HEK293T (cell line): ENCODE measurements at regions not wholly inside any gene's neighbourhood (a gene's known extent, or its start where the extent isn't known, plus 50 kb on each side); places are given as distances from the start of the nearest gene placed in this dataset.

Experiments used
- CTCF ChIA-PET: fragments of 350-600 bp; formaldehyde crosslinking; extraction: SDS; loops from one replicate; lab custom pipeline; 2021; ENCODE audit warnings: antibody characterized with exemption, inconsistent platforms; lab: Yijun Ruan, JAX
- POLR2A ChIA-PET: fragments of 350-600 bp; formaldehyde crosslinking; extraction: SDS; loops from one replicate; lab custom pipeline; 2020; ENCODE audit warnings: antibody characterized with exemption, inconsistent platforms; lab: Yijun Ruan, JAX
- DNase-seq: peaks from one replicate; pipeline ENCODE4 v3.0.0; 2012; ENCODE audit warnings: mixed read lengths; ENCODE audit errors: extremely low spot score
- ARNT ChIP-seq: fragments of 450-650 bp; IDR thresholded peaks from 2 replicates; pipeline ENCODE4 v1.6.1; 2017; ENCODE audit warnings: mild to moderate bottlenecking
- BHLHE40 ChIP-seq: fragments of 450-650 bp; IDR thresholded peaks from 2 replicates; pipeline ENCODE4 v1.6.1; 2016; ENCODE audit warnings: mild to moderate bottlenecking, moderate library complexity, borderline replicate concordance
- CTBP1 ChIP-seq: fragments of 450-650 bp; IDR thresholded peaks from 2 replicates; pipeline ENCODE4 v1.6.1; 2016; ENCODE audit warnings: borderline replicate concordance
- ELF4 ChIP-seq: fragments of 450-650 bp; IDR thresholded peaks from 2 replicates; pipeline ENCODE4 v1.6.1; 2017; ENCODE audit warnings: antibody characterized with exemption
- FOXA1 ChIP-seq: fragments of 450-650 bp; IDR thresholded peaks from 2 replicates; pipeline ENCODE4 v1.6.1; 2016; ENCODE audit warnings: mild to moderate bottlenecking
- FOXK2 ChIP-seq: fragments of 450-650 bp; IDR thresholded peaks from 2 replicates; pipeline ENCODE4 v1.6.1; 2016; ENCODE audit warnings: mild to moderate bottlenecking
- FOXM1 ChIP-seq: fragments of 450-650 bp; IDR thresholded peaks from 2 replicates; pipeline ENCODE4 v1.6.1; 2017; ENCODE audit warnings: mild to moderate bottlenecking, borderline replicate concordance
- HDGF ChIP-seq: fragments of 450-650 bp; IDR thresholded peaks from 2 replicates; pipeline ENCODE4 v1.6.1; 2017; ENCODE audit warnings: antibody characterized with exemption, borderline replicate concordance
- L3MBTL2 ChIP-seq: fragments of 450-650 bp; conservative IDR thresholded peaks from 2 replicates; pipeline ENCODE4 v1.6.1; 2016; ENCODE audit warnings: mild to moderate bottlenecking
- LEF1 ChIP-seq: fragments of 450-650 bp; IDR thresholded peaks from 2 replicates; pipeline ENCODE4 v1.6.1; 2017; ENCODE audit warnings: mild to moderate bottlenecking, borderline replicate concordance
- NFRKB ChIP-seq: fragments of 450-650 bp; IDR thresholded peaks from 2 replicates; pipeline ENCODE4 v1.6.1; 2016; ENCODE audit warnings: mild to moderate bottlenecking, moderate library complexity
- SP1 ChIP-seq: fragments of 450-650 bp; IDR thresholded peaks from 2 replicates; pipeline ENCODE4 v1.6.1; 2017
- SUZ12 ChIP-seq: fragments of 450-650 bp; IDR thresholded peaks from 2 replicates; pipeline ENCODE4 v1.6.1; 2016; ENCODE audit warnings: mild to moderate bottlenecking
- TARDBP ChIP-seq: fragments of 450-650 bp; IDR thresholded peaks from 2 replicates; pipeline ENCODE4 v1.6.1; 2016
- ZNF384 ChIP-seq: fragments of 450-650 bp; IDR thresholded peaks from 2 replicates; pipeline ENCODE4 v1.6.1; 2016
- TF ChIP-seq, protein P1 (sequence below): fragments of 450-650 bp; IDR thresholded peaks from 2 replicates; pipeline ENCODE4 v1.6.1; 2016

- no peak for TF ChIP-seq LEF1
- TF ChIP-seq L3MBTL2: no peak
- no peak for TF ChIP-seq TARDBP
- TF ChIP-seq NFRKB: no peak
- TF ChIP-seq CTBP1: no peak
- TF ChIP-seq FOXK2: no peak
- TF ChIP-seq, protein P1, sequence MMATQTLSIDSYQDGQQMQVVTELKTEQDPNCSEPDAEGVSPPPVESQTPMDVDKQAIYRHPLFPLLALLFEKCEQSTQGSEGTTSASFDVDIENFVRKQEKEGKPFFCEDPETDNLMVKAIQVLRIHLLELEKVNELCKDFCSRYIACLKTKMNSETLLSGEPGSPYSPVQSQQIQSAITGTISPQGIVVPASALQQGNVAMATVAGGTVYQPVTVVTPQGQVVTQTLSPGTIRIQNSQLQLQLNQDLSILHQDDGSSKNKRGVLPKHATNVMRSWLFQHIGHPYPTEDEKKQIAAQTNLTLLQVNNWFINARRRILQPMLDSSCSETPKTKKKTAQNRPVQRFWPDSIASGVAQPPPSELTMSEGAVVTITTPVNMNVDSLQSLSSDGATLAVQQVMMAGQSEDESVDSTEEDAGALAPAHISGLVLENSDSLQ: no peak
- POLR2A ChIA-PET: no interaction called here
- CTCF ChIA-PET: no interaction called here
- DNase-seq: no peak
These were observed 93.5 kb upstream of the GUCY1A1 start for GRCh38 chr4:155573126-155573525.

DNA sequence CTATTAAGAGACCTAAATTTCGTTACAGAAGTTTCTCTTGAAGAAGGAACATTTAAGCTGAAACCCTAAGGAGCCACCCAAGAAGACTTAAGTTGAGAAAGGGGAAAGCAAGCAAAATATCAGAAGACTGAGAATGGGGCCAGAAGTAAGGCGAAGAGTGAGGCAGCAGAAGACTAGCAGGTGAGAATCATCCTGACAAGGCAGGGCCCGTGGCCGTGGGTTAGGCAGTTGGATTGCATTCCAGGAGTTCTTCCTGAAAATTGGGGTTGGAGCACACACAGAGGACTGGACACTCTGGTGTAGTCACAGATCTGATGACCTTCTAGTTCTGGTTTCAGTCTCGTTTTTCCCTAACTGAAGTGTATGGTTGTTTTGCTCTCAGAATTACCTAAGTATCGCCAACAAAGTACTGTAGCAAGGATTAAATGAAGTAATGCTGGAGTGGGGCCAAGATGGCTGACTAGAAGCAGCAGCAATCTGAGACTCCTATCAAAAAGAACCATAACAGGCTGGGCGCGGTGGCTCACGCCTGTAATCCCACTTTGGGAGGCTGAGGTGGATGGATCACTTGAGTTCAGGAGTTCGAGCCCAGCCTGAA lies 94.4 kb upstream of the GUCY1A1 start:
- CTCF ChIA-PET: no interaction called here
- DNase-seq: no peak
- TF ChIP-seq ARNT: no peak
- TF ChIP-seq, protein P1: no peak
- POLR2A ChIA-PET: no interaction called here

- POLR2A ChIA-PET: no interaction called here
- TF ChIP-seq HDGF (no peak), SP1 (no peak), ELF4 (no peak), FOXK2 (no peak), ZNF384 (no peak), CTBP1 (no peak), LEF1 (no peak), FOXM1 (no peak), L3MBTL2 (no peak), FOXA1 (no peak), TARDBP (no peak), NFRKB (no peak), BHLHE40 (no peak)
- TF ChIP-seq, protein P1: no peak
- DNase-seq: no peak
- CTCF ChIA-PET: no interaction called here
These were observed 95.3 kb upstream of the GUCY1A1 start for GRCh38 chr4:155571184-155571944.

GRCh38 chr4:155570661-155571060 lies 96.0 kb upstream of the GUCY1A1 start:
- ChIA-PET POLR2A (no interaction called here), CTCF (no interaction called here)
- DNase-seq: no peak
- no peak for TF ChIP-seq NFRKB
- TF ChIP-seq CTBP1: no peak
- TF ChIP-seq BHLHE40: no peak
- TF ChIP-seq HDGF: no peak
- no peak for TF ChIP-seq SP1
- no peak for TF ChIP-seq L3MBTL2
- no peak for TF ChIP-seq ARNT
- no peak for TF ChIP-seq SUZ12

DNA sequence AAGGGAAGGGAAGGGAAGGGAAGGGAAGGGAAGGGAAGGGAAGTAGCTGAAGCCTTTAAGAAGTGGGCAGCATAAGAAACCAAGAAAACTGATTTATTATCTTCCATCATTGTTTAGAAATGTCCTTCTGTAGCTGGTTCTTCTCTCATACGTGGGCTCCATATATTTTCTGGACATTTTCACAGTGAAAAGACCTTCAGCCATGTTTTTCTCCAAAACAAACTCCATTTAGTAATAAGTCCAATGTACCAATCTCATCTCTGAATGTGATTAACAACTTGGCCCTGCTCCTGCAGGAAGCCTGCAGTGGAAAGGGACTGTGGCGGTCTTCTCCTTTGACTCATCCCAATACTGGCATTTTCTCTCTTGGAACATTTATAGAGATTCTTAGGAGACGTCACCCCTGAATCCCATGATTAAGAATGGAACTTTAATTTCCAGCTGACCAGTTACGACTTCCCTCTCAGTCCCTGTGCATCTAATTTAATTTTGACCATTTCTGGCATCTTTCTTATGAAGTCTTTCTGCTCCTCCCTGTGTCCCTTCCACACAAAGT lies 96.6 kb upstream of the GUCY1A1 start:
- TF ChIP-seq CTBP1 (no peak), FOXK2 (no peak), NFRKB (no peak), FOXM1 (no peak), ZNF384 (no peak), ELF4 (no peak), SUZ12 (no peak), HDGF (no peak), LEF1 (no peak), L3MBTL2 (no peak), TARDBP (no peak), FOXA1 (no peak), BHLHE40 (no peak), ARNT (no peak), SP1 (no peak)
- TF ChIP-seq, protein P1: no peak
- DNase-seq: no peak
- CTCF ChIA-PET: interaction anchor here (0.6 kb wide), 1 partner anchor 1170 kb away, joined by 3 read pairs; no protein-coding TSS in a partner anchor
- POLR2A ChIA-PET: no interaction called here
